K562 (cell line): ENCODE measurements at regions not wholly inside any gene's neighbourhood (a gene's known extent, or its start where the extent isn't known, plus 50 kb on each side); places are given as distances from the start of the nearest gene placed in this dataset.

Source experiments
- ATAC-seq: fragments of 200-7000 bp; cut with Tn5 transposase; 3 replicates; pipeline ENCODE4 v1.9.1; 2020; ENCODE audit warnings: moderate library complexity
- BruUV-seq: library from RNA; stranded (reverse); fragments of 400-500 nt; replicated peaks from 2 replicates; lab custom pipeline; 2021; lab: Mats Ljungman, UMichigan
- CTCF ChIA-PET: fragments of 300-600 bp; formaldehyde crosslinking; extraction: SDS; loops from one replicate; lab custom pipeline; 2021; ENCODE audit warnings: low intra/inter-chr PET ratio; lab: Yijun Ruan, JAX
- POLR2A ChIA-PET: fragments of 300-600, 350-650 bp; sonication (Branson Sonifier 250); formaldehyde crosslinking; extraction: SDS; loops from one replicate; lab custom pipeline; 2021; ENCODE audit warnings: antibody characterized with exemption, inconsistent platforms; lab: Yijun Ruan, JAX
- DNase-seq, 4 experiments: peaks; one replicate each; pipeline versions ENCODE4 v3.0.0 to v3.0.0-alpha.2; 2011 to 2018; ENCODE audit warnings: low spot score in 3 of 4, mixed read lengths in 3 of 4; ENCODE audit errors: extremely low read depth in 1 of 4
- FAIRE-seq: peaks from 2 replicates; lab custom pipeline; 2011; peaks lifted over from hg19 to GRCh38; lab: Jason Lieb, UNC
- H2AFZ ChIP-seq: 2 replicates; pipeline ENCODE4 v1.6.0; 2011; ENCODE audit warnings: low read depth, low read length, control low read depth, inconsistent platforms
- H3K27ac ChIP-seq: fragments of 200-600 bp; 3 replicates; pipeline ENCODE4 v1.8.0; 2011; ENCODE audit warnings: low read depth, mild to moderate bottlenecking, control low read depth, inconsistent platforms, low read length, moderate library complexity, mixed read lengths; ENCODE audit errors: extremely low read depth
- H3K27me3 ChIP-seq, 2 experiments: fragments of 300-600 bp in 1 of 2; 2 replicates in 1 of 2; 3 replicates in 1 of 2; pipeline versions ENCODE4 v1.6.0 to v1.8.0; 2011; ENCODE audit warnings: inconsistent platforms in 2 of 2, low read length in 2 of 2, mild to moderate bottlenecking in 1 of 2, mixed read lengths in 1 of 2, moderate library complexity in 1 of 2; ENCODE audit not compliant: control insufficient read depth in 2 of 2, insufficient read depth in 2 of 2
- H3K36me3 ChIP-seq: fragments of 300-600 bp; 3 replicates; pipeline ENCODE4 v1.8.0; 2011; ENCODE audit warnings: mild to moderate bottlenecking, low read length, inconsistent platforms; ENCODE audit not compliant: control insufficient read depth, insufficient read depth
- H3K4me1 ChIP-seq, 2 experiments: fragments of 200-600 bp in 1 of 2; replicated peaks in 1 of 2; 2 replicates in 1 of 2; 3 replicates in 1 of 2; pipeline versions ENCODE4 v1.5.1 to v1.8.0; 2011; ENCODE audit warnings: inconsistent platforms in 2 of 2, low read length in 2 of 2, mild to moderate bottlenecking in 1 of 2, mixed read lengths in 1 of 2, moderate library complexity in 1 of 2; ENCODE audit not compliant: control insufficient read depth in 2 of 2, insufficient read depth in 2 of 2
- H3K4me2 ChIP-seq: 2 replicates; pipeline ENCODE4 v1.6.1; 2011; ENCODE audit warnings: low read length, control low read depth, inconsistent platforms, mixed read lengths; ENCODE audit not compliant: insufficient read depth
- H3K4me3 ChIP-seq: fragments of 200-600 bp; sonication (generic), shearing (Covaris generic); 2 replicates; pipeline ENCODE4 v1.5.1; 2016; ENCODE audit warnings: control low read depth, inconsistent platforms
- H3K79me2 ChIP-seq: fragments of 200-600 bp; 3 replicates; pipeline ENCODE4 v1.8.0; 2011; ENCODE audit warnings: low read length, inconsistent platforms; ENCODE audit not compliant: control insufficient read depth, insufficient read depth
- H3K9ac ChIP-seq, 2 experiments: 2 replicates each; pipeline versions ENCODE4 v1.6.0 to v1.6.1; 2011; ENCODE audit warnings: low read depth in 2 of 2, low read length in 2 of 2, control low read depth in 1 of 2, inconsistent platforms in 1 of 2, mild to moderate bottlenecking in 1 of 2, mixed read lengths in 1 of 2; ENCODE audit not compliant: insufficient read depth in 1 of 2
- H3K9me1 ChIP-seq: one replicate; pipeline ENCODE4 v1.6.0; 2011; ENCODE audit warnings: inconsistent platforms, mild to moderate bottlenecking, low read length, moderate library complexity; ENCODE audit not compliant: control insufficient read depth, insufficient read depth
- H3K9me3 ChIP-seq: replicated peaks from 2 replicates; pipeline ENCODE4 v1.5.1; 2011; ENCODE audit warnings: low read depth, low read length, inconsistent platforms; ENCODE audit not compliant: control insufficient read depth, insufficient read depth
- H4K20me1 ChIP-seq: replicated peaks from 2 replicates; pipeline ENCODE4 v1.6.1; 2011; ENCODE audit warnings: low read length, inconsistent platforms, mixed read lengths; ENCODE audit not compliant: control insufficient read depth, insufficient read depth
- CHCHD3 ChIP-seq: fragments of 250-450 bp; sonication (Bioruptor Pico); IDR thresholded peaks from 2 replicates; pipeline ENCODE4 v2.1.2; 2022; ENCODE audit warnings: mild to moderate bottlenecking
- ETV6 ChIP-seq, 3 experiments: fragments of 150-350 bp in 1 of 3; sonication (generic) in 1 of 3; formaldehyde crosslinking in 1 of 3; IDR thresholded peaks; 2 replicates each; pipeline versions ENCODE4 v1.6.1 to v1.8.0; 2014 to 2022; ENCODE audit warnings: borderline replicate concordance in 2 of 3, low read depth in 2 of 3, antibody characterized with exemption in 1 of 3, low read length in 1 of 3, mild to moderate bottlenecking in 1 of 3, missing genetic modification reagents in 1 of 3
- NELFE ChIP-seq: IDR thresholded peaks from 2 replicates; pipeline ENCODE4 v1.6.1; 2011; ENCODE audit warnings: mild to moderate bottlenecking; ENCODE audit not compliant: insufficient read depth, insufficient read length
- RBM17 ChIP-seq: fragments of 200-400 bp; formaldehyde crosslinking; IDR thresholded peaks from 2 replicates; pipeline ENCODE4 v1.6.1; 2017; ENCODE audit warnings: low read depth, mild to moderate bottlenecking, low read length, borderline replicate concordance
- SMAD1 ChIP-seq: fragments of 150-350 bp; IDR thresholded peaks from 2 replicates; pipeline ENCODE4 v1.6.1; 2014; ENCODE audit warnings: low read length, low read depth; ENCODE audit not compliant: partially characterized antibody
- SMARCC2 ChIP-seq: fragments of 450-650 bp; IDR thresholded peaks from 2 replicates; pipeline ENCODE4 v1.6.1; 2017; ENCODE audit warnings: antibody characterized with exemption, moderate library complexity, mild to moderate bottlenecking, low read depth
- SOX6 ChIP-seq: fragments of 450-650 bp; IDR thresholded peaks from 2 replicates; pipeline ENCODE4 v1.6.1; 2014; ENCODE audit warnings: mild to moderate bottlenecking
- SRSF1 ChIP-seq: fragments of 200-400 bp; formaldehyde crosslinking; IDR thresholded peaks from 2 replicates; pipeline ENCODE4 v1.6.1; 2017; ENCODE audit warnings: mild to moderate bottlenecking, low read depth, low read length, moderate library complexity
- XRCC5 ChIP-seq: fragments of 200-400 bp; formaldehyde crosslinking; IDR thresholded peaks from 2 replicates; pipeline ENCODE4 v1.6.1; 2017; ENCODE audit warnings: low read depth, mild to moderate bottlenecking, low read length
- WGBS: fragments of 100-300 bp; shearing (Covaris generic); methylation state at CpG from one replicate; pipeline ENCODE4 v1.1.6; 2016; ENCODE audit warnings: low coverage, mixed read lengths; ENCODE audit not compliant: insufficient coverage; ENCODE audit errors: missing lambda C conversion rate; 5-methylcytosine and 5-hydroxymethylcytosine counted together
- in situ Hi-C: fragments of 300-500 bp; cut with MboI; formaldehyde crosslinking; loops from 4 replicates; pipeline ENCODE4 v1.15.0; 2018; ENCODE audit warnings: inconsistent platforms, mixed read lengths
- intact Hi-C: fragments of 100-400 bp; cut with micrococcal nuclease; formaldehyde crosslinking; loops from 2 replicates; pipeline ENCODE4 v1.14.2; 2022
- TF ChIP-seq, protein P1 (sequence below): fragments of 450-650 bp; IDR thresholded peaks from 2 replicates; pipeline ENCODE4 v1.6.1; 2017; ENCODE audit warnings: antibody characterized with exemption, mild to moderate bottlenecking
- TF ChIP-seq, protein P2 (sequence below): IDR thresholded peaks from 3 replicates; pipeline ENCODE4 v1.6.1; 2011; ENCODE audit warnings: borderline replicate concordance, mild to moderate bottlenecking, moderate library complexity; ENCODE audit not compliant: insufficient read length; ENCODE audit errors: extremely low read depth
- TF ChIP-seq, protein P3 (sequence below), 2 experiments: fragments of 250-450 bp in 1 of 2; fragments of 450-650 bp in 1 of 2; sonication (Bioruptor Pico) in 1 of 2; IDR thresholded peaks; 2 replicates each; pipeline versions ENCODE4 v1.6.1 to v1.8.0; 2016 to 2021; ENCODE audit warnings: mild to moderate bottlenecking in 2 of 2, moderate library complexity in 2 of 2, missing compliant biosample characterization in 1 of 2, missing genetic modification characterization in 1 of 2
- TF ChIP-seq, protein P4 (sequence below): fragments of 450-650 bp; IDR thresholded peaks from one replicate; pipeline ENCODE4 v1.6.1; 2018; ENCODE audit warnings: mild to moderate bottlenecking, moderate library complexity; ENCODE audit not compliant: partially characterized antibody

DNA sequence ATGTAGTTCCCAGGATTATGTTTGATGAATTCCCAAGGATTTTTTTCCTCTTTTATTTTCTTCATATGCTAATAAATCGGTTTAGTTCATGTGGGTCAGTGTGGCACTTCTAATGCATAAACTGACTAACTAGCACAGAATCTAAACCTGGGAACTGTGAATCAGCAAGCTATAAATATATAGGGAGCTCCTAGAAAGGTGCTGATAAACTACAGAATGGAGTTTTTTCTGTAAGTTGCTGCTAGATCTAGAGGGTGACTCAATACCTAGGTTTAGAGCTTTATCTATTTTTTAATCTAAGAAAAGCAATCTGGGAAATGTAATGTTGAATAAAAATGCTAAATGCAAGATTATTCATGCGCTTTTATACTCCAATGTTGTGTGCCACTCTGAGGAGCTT is 118.8 kb upstream of the PTCHD4 start:
- H3K27ac ChIP-seq: no peak overlapping the region
- no peaks in the 10 kb centered on the region for H3K9me1 ChIP-seq
- DNase-seq (no peak), ATAC-seq (no peak), FAIRE-seq (no peak)
- in situ Hi-C loops (no loop called here), intact Hi-C loops (no loop called here)
- H3K9me3 ChIP-seq: no peaks in the 10 kb centered on the region; the same call in 1 of the 2 replicates
- H3K9ac ChIP-seq: no peak overlapping the region
- WGBS: 0% methylated on average over 2 of the region's 2 CpGs
- H4K20me1 ChIP-seq: no peaks in the 10 kb centered on the region
- no peak overlapping the region for H2AFZ ChIP-seq
- H3K4me1 ChIP-seq: no peaks in the 10 kb centered on the region
- H3K4me3 ChIP-seq: no peak overlapping the region
- no peaks in the 10 kb centered on the region for H3K79me2 ChIP-seq
- ChIA-PET POLR2A (interaction anchor here (0.5 kb wide), 1 partner anchor 29 kb away, joined by 3 read pairs; no protein-coding TSS in a partner anchor), CTCF (no interaction called here)
- H3K36me3 ChIP-seq: no peaks in the 10 kb centered on the region
- no TSS peak for BruUV-seq
- H3K4me2 ChIP-seq: no peak overlapping the region
- H3K27me3 ChIP-seq: no peaks in the 10 kb centered on the region
- TF ChIP-seq, protein P1, sequence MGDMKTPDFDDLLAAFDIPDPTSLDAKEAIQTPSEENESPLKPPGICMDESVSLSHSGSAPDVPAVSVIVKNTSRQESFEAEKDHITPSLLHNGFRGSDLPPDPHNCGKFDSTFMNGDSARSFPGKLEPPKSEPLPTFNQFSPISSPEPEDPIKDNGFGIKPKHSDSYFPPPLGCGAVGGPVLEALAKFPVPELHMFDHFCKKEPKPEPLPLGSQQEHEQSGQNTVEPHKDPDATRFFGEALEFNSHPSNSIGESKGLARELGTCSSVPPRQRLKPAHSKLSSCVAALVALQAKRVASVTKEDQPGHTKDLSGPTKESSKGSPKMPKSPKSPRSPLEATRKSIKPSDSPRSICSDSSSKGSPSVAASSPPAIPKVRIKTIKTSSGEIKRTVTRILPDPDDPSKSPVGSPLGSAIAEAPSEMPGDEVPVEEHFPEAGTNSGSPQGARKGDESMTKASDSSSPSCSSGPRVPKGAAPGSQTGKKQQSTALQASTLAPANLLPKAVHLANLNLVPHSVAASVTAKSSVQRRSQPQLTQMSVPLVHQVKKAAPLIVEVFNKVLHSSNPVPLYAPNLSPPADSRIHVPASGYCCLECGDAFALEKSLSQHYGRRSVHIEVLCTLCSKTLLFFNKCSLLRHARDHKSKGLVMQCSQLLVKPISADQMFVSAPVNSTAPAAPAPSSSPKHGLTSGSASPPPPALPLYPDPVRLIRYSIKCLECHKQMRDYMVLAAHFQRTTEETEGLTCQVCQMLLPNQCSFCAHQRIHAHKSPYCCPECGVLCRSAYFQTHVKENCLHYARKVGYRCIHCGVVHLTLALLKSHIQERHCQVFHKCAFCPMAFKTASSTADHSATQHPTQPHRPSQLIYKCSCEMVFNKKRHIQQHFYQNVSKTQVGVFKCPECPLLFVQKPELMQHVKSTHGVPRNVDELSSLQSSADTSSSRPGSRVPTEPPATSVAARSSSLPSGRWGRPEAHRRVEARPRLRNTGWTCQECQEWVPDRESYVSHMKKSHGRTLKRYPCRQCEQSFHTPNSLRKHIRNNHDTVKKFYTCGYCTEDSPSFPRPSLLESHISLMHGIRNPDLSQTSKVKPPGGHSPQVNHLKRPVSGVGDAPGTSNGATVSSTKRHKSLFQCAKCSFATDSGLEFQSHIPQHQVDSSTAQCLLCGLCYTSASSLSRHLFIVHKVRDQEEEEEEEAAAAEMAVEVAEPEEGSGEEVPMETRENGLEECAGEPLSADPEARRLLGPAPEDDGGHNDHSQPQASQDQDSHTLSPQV: no peak
- no peak for TF ChIP-seq SMARCC2
- TF ChIP-seq, protein P2, sequence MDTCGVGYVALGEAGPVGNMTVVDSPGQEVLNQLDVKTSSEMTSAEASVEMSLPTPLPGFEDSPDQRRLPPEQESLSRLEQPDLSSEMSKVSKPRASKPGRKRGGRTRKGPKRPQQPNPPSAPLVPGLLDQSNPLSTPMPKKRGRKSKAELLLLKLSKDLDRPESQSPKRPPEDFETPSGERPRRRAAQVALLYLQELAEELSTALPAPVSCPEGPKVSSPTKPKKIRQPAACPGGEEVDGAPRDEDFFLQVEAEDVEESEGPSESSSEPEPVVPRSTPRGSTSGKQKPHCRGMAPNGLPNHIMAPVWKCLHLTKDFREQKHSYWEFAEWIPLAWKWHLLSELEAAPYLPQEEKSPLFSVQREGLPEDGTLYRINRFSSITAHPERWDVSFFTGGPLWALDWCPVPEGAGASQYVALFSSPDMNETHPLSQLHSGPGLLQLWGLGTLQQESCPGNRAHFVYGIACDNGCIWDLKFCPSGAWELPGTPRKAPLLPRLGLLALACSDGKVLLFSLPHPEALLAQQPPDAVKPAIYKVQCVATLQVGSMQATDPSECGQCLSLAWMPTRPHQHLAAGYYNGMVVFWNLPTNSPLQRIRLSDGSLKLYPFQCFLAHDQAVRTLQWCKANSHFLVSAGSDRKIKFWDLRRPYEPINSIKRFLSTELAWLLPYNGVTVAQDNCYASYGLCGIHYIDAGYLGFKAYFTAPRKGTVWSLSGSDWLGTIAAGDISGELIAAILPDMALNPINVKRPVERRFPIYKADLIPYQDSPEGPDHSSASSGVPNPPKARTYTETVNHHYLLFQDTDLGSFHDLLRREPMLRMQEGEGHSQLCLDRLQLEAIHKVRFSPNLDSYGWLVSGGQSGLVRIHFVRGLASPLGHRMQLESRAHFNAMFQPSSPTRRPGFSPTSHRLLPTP: no peak
- TF ChIP-seq SMAD1: no peak
- no peak for TF ChIP-seq XRCC5
- TF ChIP-seq CHCHD3 (CRISPR knock-in tag): no peak
- TF ChIP-seq, protein P3, sequence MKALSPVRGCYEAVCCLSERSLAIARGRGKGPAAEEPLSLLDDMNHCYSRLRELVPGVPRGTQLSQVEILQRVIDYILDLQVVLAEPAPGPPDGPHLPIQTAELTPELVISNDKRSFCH (CRISPR knock-in tag; IDR thresholded peaks at IDR 0.05): no peak
- TF ChIP-seq, protein P3 (tag; IDR thresholded peaks at IDR 0.05): no peak
- no peak for TF ChIP-seq SRSF1
- no peak for TF ChIP-seq RBM17
- no peak for TF ChIP-seq NELFE
- TF ChIP-seq SOX6: no peak
- TF ChIP-seq, protein P4, sequence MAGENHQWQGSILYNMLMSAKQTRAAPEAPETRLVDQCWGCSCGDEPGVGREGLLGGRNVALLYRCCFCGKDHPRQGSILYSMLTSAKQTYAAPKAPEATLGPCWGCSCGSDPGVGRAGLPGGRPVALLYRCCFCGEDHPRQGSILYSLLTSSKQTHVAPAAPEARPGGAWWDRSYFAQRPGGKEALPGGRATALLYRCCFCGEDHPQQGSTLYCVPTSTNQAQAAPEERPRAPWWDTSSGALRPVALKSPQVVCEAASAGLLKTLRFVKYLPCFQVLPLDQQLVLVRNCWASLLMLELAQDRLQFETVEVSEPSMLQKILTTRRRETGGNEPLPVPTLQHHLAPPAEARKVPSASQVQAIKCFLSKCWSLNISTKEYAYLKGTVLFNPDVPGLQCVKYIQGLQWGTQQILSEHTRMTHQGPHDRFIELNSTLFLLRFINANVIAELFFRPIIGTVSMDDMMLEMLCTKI: no peak
- no peak for TF ChIP-seq ETV6 (IDR thresholded peaks at IDR 0.05; ENCODE audit: borderline replicate concordance in 1 of 2, low read depth in 2 of 2, low read length in 1 of 2)
- no peak for TF ChIP-seq ETV6 (CRISPR knock-in tag; IDR thresholded peaks at IDR 0.05; ENCODE audit: borderline replicate concordance)
